Spleen (tissue), 11 donors: ENCODE measurements at regions not wholly inside any gene's neighbourhood (a gene's known extent, or its start where the extent isn't known, plus 50 kb on each side); places are given as distances from the start of the nearest gene placed in this dataset.

ENCODE experiments used
- DNase-seq: peaks from one replicate; pipeline ENCODE4 v3.0.0-alpha.2; 2020
- H3K27ac ChIP-seq, 8 donors: fragments of 200-600 bp; sonication (generic) in 7 of 8; 1 replicate in 4 of 8; 2 replicates in 4 of 8; pipeline versions ENCODE4 v1.5.0 to v1.8.0; 2016 to 2021; ENCODE audit warnings: inconsistent platforms in 4 of 8, mild to moderate bottlenecking in 4 of 8, moderate library complexity in 1 of 8
- H3K27me3 ChIP-seq, 7 donors: fragments of 200-600 bp; sonication (generic) in 6 of 7; replicated peaks in 1 of 7; 1 replicate in 4 of 7; 2 replicates in 3 of 7; pipeline versions ENCODE4 v1.5.0 to v1.8.0; 2016 to 2021; ENCODE audit warnings: inconsistent platforms in 3 of 7, mild to moderate bottlenecking in 1 of 7
- H3K36me3 ChIP-seq, 6 donors: fragments of 200-600 bp; sonication (generic) in 5 of 6; 1 replicate in 4 of 6; 2 replicates in 2 of 6; pipeline versions ENCODE4 v1.5.0 to v1.8.0; 2016 to 2021; ENCODE audit warnings: inconsistent platforms in 2 of 6
- H3K4me1 ChIP-seq, 6 donors: fragments of 200-600 bp; sonication (generic) in 5 of 6; 1 replicate in 3 of 6; 2 replicates in 3 of 6; pipeline versions ENCODE4 v1.5.0 to v1.8.0; 2016 to 2021; ENCODE audit warnings: inconsistent platforms in 3 of 6
- H3K4me3 ChIP-seq, 8 donors: fragments of 200-600 bp; sonication (generic) in 7 of 8; 1 replicate in 4 of 8; 2 replicates in 4 of 8; pipeline versions ENCODE4 v1.5.0 to v1.8.0; 2016 to 2021; ENCODE audit warnings: inconsistent platforms in 4 of 8, mild to moderate bottlenecking in 4 of 8, moderate library complexity in 2 of 8
- H3K9me3 ChIP-seq, 8 donors: fragments of 200-600 bp; sonication (generic) in 7 of 8; 1 replicate in 4 of 8; 2 replicates in 4 of 8; pipeline versions ENCODE4 v1.5.0 to v1.8.0; 2016 to 2021; ENCODE audit warnings: inconsistent platforms in 4 of 8
- CTCF ChIP-seq, 11 experiments: fragments of 200-600 bp in 7 of 11; fragments of 450-650 bp in 4 of 11; sonication (generic) in 4 of 11; IDR thresholded peaks in 8 of 11; conservative IDR thresholded peaks in 3 of 11; 1 replicate in 7 of 11; 2 replicates in 4 of 11; pipeline versions ENCODE4 v1.4.0 to v1.8.0; 2016 to 2021; ENCODE audit warnings: antibody characterized with exemption in 11 of 11, inconsistent platforms in 4 of 11, mild to moderate bottlenecking in 1 of 11
- POLR2A ChIP-seq, 3 donors: fragments of 450-650 bp; IDR thresholded peaks; one replicate each; pipeline ENCODE4 v1.5.1; 2017; ENCODE audit warnings: antibody characterized with exemption in 3 of 3, mild to moderate bottlenecking in 1 of 3
- POLR2AphosphoS5 ChIP-seq, 3 donors: sonication (generic); formaldehyde crosslinking; IDR thresholded peaks; one replicate each; pipeline ENCODE4 v1.5.1; 2017; ENCODE audit warnings: antibody characterized with exemption in 3 of 3
- WGBS, 5 donors: extraction: QIAGEN DNeasy Blood & Tissue Kit in 3 of 5; methylation state at CpG; one replicate each; pipeline versions ENCODE4 v1.1.5 to v1.1.7; 2013 to 2018; 5-methylcytosine and 5-hydroxymethylcytosine counted together
- intact Hi-C: fragments of 100-400 bp; cut with DNase I; formaldehyde crosslinking; loops from one replicate; pipeline ENCODE4 v1.15.0; 2023; ENCODE audit warnings: low total_unique reads
- donor health status: healthy with polysubstance abuse.
- donor health status: DM: no; HTN: no; CAD: no; lungs with moderate emphysema.
- donor health status: DM: no; HTN: no; CAD: no.
- donor health status: Bipolar disorder and iron deficiency.
- donor health status: healthy.
- donor health status: DM: no; HTN: no; CAD: no.
- donor health status: DM: yes; HTN: yes; CAD: no.

GRCh38 chr1:238265866-238266265, 375.1 kb upstream of the ZP4 start:
- WGBS, 5 donors, result 23 to 46% (median 41%) methylated on average over 1 of the region's 1 CpG
- Histone ChIP-seq H3K36me3 (no peaks in the 10 kb centered on the region), H3K4me1 (no peaks in the 10 kb centered on the region), H3K4me3 (no peak overlapping the region), H3K27ac (no peak overlapping the region), H3K9me3 (peaks cover 0 to 6% (median 0%) of the 10 kb centered on the region in 8 donors), H3K27me3 (no peaks in the 10 kb centered on the region)
- intact Hi-C loops, result no loop called here
- no peak for DNase-seq
- TF ChIP-seq CTCF (IDR thresholded peaks at IDR 0.05 in 8 of 11, conservative IDR thresholded peaks at IDR 0.05 in 3 of 11), result no peak
- no peak for TF ChIP-seq POLR2A (IDR thresholded peaks at IDR 0.05)
- no peak for TF ChIP-seq POLR2AphosphoS5 (IDR thresholded peaks at IDR 0.05)

GRCh38 chr1:238264951-238265350, 374.2 kb upstream of the ZP4 start:
- no peak overlapping the region for H3K27ac ChIP-seq
- TF ChIP-seq POLR2AphosphoS5 (IDR thresholded peaks at IDR 0.05), result no peak
- TF ChIP-seq POLR2A (IDR thresholded peaks at IDR 0.05), result no peak
- no peak for TF ChIP-seq CTCF (IDR thresholded peaks at IDR 0.05 in 8 of 11, conservative IDR thresholded peaks at IDR 0.05 in 3 of 11)
- no peak for DNase-seq
- H3K27me3 ChIP-seq, result no peaks in the 10 kb centered on the region
- H3K9me3 ChIP-seq, result peaks cover 0 to 6% (median 0%) of the 10 kb centered on the region in 8 donors
- H3K36me3 ChIP-seq, result no peaks in the 10 kb centered on the region
- H3K4me1 ChIP-seq, result no peaks in the 10 kb centered on the region
- intact Hi-C loops, result no loop called here
- no peak overlapping the region for H3K4me3 ChIP-seq

GRCh38 chr1:238258510-238258909, 367.8 kb upstream of the ZP4 start:
- H3K4me1 ChIP-seq, result no peaks in the 10 kb centered on the region
- TF ChIP-seq POLR2AphosphoS5 (IDR thresholded peaks at IDR 0.05) (no peak), POLR2A (IDR thresholded peaks at IDR 0.05) (no peak), CTCF (IDR thresholded peaks at IDR 0.05 in 8 of 11, conservative IDR thresholded peaks at IDR 0.05 in 3 of 11) (no peak)
- H3K27ac ChIP-seq, result no peak overlapping the region
- H3K27me3 ChIP-seq, result no peaks in the 10 kb centered on the region
- no peaks in the 10 kb centered on the region for H3K9me3 ChIP-seq
- no peak for DNase-seq
- intact Hi-C loops, result no loop called here
- no peak overlapping the region for H3K4me3 ChIP-seq
- H3K36me3 ChIP-seq, result no peaks in the 10 kb centered on the region

- 74 to 86% (median 76%) methylated on average over 7 of the region's 7 CpGs for WGBS, 5 donors
- no peaks in the 10 kb centered on the region for H3K4me1 ChIP-seq
- no peaks in the 10 kb centered on the region for H3K9me3 ChIP-seq
- no peak for DNase-seq
- TF ChIP-seq POLR2AphosphoS5 (IDR thresholded peaks at IDR 0.05) (no peak), POLR2A (IDR thresholded peaks at IDR 0.05) (no peak), CTCF (IDR thresholded peaks at IDR 0.05 in 8 of 11, conservative IDR thresholded peaks at IDR 0.05 in 3 of 11) (no peak)
- intact Hi-C loops, result no loop called here
- H3K4me3 ChIP-seq, result no peak overlapping the region
- H3K27me3 ChIP-seq, result no peaks in the 10 kb centered on the region
- no peak overlapping the region for H3K27ac ChIP-seq
- H3K36me3 ChIP-seq, result no peaks in the 10 kb centered on the region
These were observed 366.4 kb upstream of the ZP4 start for GRCh38 chr1:238257018-238257621.
